IPS-NIHi7 (cell line): ENCODE measurements at regions not wholly inside any gene's neighbourhood (a gene's known extent, or its start where the extent isn't known, plus 50 kb on each side); places are given as distances from the start of the nearest gene placed in this dataset.
A peak's percentile ranks its signal among the peaks of the same experiment; 100 is the strongest.

ENCODE experiments used
- DNase-seq: peaks from one replicate; pipeline ENCODE4 v3.0.0; 2012; ENCODE audit warnings: mixed read lengths; ENCODE audit errors: extremely low spot score

DNA sequence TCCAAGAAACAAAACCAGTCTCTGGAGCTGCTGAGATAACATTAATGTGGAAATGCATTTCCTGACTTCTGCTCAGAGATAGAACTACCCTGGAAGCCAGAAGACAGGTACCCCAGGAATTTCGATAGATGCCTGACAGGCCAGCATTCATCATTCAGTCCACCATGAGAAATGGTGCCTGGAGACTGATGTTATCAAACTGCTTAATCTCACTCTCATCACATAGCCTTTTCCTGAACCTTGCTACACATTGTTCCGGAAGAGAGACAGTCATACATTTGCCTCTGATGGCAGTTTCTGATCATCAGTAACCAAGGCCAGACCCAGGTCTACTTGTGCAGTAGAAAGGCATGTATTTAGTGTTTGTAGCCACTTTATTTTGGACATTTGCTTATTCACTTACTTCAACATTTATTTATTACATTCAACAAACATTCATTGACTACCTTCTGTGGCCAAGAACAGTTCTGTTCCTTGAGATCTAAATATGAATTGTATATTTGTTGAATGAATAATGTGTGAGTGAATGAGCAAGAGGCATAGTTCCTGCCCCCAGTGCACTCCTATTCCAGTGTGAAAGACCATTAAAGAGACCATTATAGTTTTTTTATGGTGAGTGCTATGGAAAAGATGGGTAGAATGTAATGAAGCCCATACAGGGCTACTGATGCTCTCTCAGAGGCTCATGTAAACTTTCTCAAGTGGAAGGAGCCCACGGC is 485.7 kb downstream of the NUF2 start:
- no peak for DNase-seq

GRCh38 chr1:163813251-163813650 is 491.5 kb downstream of the NUF2 start:
- no peak for DNase-seq

DNA sequence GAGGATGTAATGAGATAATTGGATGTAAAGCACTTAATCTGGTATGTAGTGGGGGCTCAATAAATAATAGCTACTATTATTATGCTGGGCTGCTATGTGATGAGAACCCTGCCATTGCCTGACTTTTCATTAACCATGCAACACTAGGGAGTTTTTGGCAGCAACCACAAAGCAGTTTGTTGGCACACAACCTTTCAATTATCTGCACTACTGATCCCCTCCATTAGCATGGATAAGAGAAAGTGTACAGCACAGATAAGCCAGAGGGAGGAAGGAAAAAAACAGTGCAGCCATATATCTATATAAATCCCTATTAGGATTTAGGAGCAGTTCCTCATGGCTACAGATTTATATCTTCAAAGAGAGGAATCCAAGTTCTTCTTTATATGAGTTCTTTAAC is 498.5 kb downstream of the NUF2 start:
- DNase-seq: no peak

GRCh38 chr1:163820766-163821165 is 499.0 kb downstream of the NUF2 start:
- no peak for DNase-seq

DNA sequence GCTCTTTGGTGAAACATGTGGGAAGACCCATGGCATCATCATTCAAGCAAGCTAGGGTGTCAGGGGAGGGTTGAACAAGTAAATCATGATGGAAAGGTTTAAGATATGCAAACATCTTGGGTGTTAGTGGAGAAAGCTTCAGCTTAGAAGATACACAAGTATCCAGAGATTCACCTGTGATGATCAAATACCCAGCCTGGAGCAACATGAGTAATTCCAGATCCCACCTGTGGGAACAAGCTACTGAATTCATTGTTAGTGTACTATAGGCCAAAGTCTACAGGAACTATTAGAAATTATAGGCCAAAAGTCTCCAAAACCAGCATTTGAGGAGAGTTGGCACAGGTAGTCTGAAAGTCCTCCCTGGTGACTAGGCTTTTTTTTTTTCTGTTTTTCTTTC is 499.9 kb downstream of the NUF2 start:
- no peak for DNase-seq

DNA sequence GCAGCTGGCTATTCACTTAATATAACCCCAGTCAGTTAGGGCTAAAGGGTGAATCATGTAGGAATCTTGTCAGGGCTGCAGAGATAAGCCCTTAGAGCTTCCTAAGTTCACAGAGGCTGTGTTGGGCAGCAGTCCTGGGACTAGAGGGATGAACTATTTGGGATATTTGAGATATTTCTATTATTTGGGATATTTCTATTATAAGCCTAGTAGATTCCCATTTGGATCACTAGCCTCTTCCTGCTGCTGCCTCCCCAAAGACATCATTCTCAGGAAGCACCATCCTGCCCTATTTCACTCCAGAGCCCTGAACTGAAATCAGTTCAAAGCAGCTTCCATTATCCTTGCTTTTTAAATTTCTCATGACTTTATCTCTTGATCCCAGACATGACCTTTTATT is 501.3 kb downstream of the NUF2 start:
- no peak for DNase-seq

DNA sequence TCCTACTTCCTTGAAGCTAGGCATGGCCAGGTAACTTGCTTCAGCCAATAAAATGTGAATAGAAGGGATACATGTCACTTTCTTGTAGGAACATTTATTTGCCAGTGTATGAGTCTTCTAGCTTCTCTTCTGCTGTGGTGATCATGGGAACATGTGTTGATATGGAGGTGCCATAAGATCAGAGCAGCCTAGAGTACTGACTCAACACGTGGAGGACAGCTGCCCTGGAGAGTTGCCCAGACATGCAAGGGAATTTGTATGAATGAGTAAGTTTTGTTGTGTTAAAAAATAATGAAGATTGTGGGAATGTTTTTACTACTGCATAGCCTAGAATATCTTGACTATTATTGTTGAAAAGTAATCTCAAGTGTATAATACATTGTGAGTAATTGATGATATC is 502.3 kb downstream of the NUF2 start:
- no peak for DNase-seq

DNA sequence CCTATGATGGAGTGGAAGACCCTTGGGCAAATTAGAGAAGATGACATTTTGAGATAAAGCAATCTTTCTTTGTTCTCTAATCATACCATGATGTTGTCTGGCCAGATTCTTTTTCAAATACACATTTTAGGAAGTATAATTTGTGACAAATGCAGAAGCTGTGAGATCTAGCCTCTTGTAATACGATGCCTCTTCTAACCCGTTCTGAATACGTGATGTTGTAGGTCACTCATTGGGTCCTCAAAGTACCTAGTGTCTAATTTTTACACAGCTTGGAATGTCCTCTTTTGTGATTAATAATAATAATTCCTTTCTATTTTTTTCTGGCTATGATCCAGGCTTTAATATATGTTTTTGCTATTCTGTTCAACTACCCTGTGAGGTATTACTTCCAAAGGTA is 502.7 kb downstream of the NUF2 start:
- DNase-seq: no peak

DNA sequence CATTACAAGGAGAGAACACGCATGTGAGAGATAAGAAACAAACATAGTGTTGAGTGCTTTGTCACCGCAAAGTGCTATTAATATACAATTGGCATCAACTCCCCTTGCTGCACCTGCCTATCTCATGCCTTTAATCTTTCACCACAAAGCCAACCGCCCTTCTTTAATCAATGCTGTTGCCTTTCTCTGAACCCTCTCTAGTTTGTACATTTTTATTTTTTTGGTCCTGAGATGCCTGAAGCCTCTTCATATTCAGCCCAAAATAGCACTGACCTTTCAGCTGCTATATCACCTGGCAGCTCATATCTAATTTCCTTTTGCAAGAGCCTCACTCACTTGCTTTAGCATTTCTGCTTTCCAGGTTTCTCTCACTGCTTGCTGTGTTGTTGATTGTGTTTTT is 504.7 kb downstream of the NUF2 start:
- no peak for DNase-seq

- no peak for DNase-seq
Measured at GRCh38 chr1:163834778-163835177, 513.0 kb downstream of the NUF2 start.

GRCh38 chr1:163836481-163836880 is 514.7 kb downstream of the NUF2 start:
- DNase-seq: no peak

DNA sequence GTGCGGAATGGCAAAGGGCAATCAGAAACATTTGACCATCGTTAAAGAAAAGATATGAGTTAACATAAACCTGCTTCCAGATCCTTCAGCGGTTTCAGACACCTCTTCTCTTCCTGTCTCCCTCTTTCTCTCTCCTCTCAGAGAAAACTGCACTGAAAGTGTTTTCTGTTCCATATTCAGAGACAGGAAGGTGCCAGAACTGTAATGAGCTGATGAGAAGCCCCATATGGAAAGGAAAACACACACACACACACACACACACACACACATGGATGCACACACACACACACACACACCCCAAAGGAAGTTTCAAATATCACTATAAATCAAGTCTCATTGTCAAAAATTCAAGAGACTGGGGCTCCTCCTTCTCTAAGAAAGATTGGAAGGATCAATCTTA is 515.5 kb downstream of the NUF2 start:
- no peak for DNase-seq

DNA sequence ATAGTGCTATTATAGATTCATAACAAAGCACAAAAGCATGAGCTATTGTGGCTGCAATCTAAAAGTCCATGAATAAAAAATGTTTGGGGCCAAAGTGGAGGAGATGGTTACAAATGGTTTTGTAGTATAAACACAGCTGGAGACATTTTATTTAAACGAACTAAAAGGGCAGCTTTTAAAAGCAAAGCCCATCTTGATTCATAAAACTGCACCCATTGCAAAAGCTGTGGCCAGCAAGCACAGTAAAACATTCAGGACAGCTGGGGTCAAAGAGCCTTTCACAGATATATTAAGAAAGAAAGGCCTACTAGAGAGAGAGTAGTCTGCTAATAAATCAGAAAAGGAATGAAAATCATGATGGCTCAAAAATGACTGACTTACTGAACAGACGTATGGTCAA is 520.8 kb downstream of the NUF2 start:
- no peak for DNase-seq

DNA sequence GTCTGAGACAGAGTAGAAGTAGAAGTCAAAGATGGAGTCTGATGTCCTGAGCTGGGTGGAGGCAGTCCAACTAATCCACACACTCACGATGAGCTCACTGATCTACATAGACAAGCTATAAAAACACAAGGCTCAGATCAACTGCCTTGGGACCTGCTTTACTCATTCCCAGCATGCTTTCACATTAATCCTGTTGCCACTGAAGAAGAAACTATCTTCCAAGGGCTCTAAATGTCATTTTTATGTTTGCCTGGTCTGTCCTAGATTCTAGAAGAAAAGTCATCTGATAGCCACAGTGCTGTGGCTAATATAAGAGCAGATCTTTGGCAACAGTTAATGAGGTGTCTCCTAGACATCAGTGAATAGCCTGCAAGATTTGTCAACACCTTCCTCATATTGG is 522.7 kb downstream of the NUF2 start:
- DNase-seq: no peak

DNA sequence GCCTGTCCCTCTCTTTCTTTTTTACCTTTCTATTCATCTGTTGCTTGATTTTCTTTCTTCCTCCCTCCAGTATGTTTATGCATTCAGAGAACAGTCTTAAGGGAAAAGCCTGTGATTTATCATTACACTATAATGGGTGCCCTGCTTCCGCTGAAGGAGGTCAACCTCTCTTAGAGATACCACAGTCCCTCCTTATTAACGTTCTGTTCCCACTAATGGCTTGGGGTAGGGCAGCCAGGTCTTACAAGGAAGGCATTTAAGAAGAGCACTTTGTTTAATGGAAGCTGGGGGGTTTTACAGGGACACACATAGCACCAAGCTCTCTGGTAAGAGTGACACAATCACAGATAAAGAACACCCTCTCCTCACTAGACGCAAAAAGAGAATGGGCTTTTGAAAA is 523.5 kb downstream of the NUF2 start:
- DNase-seq: no peak

- DNase-seq: no peak
Measured at GRCh38 chr1:163863731-163864130, 542.0 kb downstream of the NUF2 start.

GRCh38 chr1:163864207-163864606 is 542.5 kb downstream of the NUF2 start:
- no peak for DNase-seq

GRCh38 chr1:163866564-163866963 is 544.8 kb downstream of the NUF2 start:
- DNase-seq: no peak

DNA sequence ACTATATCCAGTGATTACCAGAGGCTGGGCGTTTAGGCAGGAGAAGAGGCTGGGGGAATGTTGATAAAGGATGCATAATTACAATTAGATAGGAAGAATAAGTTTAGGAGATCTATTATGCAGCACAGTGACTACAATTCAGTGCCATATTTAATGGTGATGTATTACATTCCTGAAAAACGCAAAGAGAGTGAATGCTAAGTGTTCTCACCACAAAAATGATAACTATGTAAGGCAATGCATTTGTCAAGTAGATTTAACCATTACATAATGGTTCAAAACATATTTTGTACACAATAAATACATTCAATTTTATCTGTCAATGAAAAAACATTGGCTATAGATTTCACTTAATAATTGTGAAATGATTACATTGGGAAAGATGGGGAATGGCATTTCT is 548.9 kb downstream of the NUF2 start:
- DNase-seq: no peak

GRCh38 chr1:163872067-163872466 is 550.3 kb downstream of the NUF2 start:
- DNase-seq: no peak

DNA sequence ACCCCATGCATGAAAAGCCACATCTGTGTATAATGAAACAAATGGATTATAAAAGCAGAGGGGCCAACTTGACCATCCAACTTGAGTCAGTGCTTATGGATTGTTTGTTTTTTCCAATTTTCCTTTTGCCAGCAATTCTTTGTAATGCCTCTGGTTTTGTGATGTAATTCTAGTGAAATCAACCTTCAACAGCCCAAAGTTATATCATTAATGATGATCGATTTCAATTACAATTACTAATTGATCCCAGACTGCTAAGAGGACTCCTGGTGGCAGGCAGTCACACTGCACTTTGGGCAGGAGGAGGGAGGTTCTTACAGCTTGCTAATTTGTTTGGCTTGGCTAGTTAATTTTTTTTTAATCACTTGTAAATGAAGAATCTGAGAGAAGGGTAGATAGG is 552.3 kb downstream of the NUF2 start:
- DNase-seq: peak; percentile 31

GRCh38 chr1:163875200-163875926 is 553.6 kb downstream of the NUF2 start:
- DNase-seq: no peak

DNA sequence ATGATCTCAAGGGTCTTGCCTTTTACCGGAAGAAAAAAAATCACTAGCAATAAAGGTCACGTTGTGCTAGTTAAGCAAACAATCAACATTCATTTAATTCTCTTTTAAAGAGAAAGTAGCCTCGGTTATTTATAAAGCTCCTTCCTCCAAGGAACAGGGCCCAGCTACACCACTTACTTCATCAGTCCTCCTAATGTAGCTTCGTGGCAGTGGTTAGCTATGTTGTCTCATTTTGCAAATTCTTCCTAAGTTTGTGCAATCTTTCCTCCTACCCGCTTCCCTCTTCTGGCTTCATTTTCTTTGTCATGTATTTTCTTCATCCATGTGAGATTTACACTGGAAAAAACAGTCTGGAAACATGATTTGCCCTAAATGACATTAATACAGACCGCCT is 554.2 kb downstream of the NUF2 start:
- no peak for DNase-seq

GRCh38 chr1:163876546-163876945 is 554.8 kb downstream of the NUF2 start:
- no peak for DNase-seq
